ENCODE measurements at regions not wholly inside any gene's neighbourhood (a gene's known extent, or its start where the extent isn't known, plus 50 kb on each side); places are given as distances from the start of the nearest gene placed in this dataset.
"Not testable (repeated sequence)": the region's sequence is repeated elsewhere in the genome, so short reads cannot be mapped to it uniquely, and the experiment has no call there.

DNA sequence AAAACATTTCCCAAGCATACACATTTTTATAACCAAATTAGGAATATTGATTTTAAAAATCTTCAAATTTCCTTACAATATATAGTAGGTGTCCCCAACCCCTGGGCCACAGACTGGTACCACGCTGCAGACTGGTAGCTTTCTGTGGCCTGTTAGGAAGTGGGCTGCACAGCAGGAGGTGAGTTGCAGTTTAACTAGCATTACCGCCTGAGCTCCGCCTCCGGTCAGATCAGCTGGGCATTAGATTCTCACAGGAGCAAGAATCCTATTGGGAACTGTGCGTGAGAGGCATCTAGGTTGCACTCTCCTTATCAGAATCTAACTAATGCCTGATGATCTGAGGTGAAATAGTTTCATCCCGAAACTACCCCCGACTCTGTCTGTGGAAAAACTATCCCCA, 62.1 kb downstream of the ZWINT start:
- DNase-seq (ENCODE audit: low spot score), result no peak

DNA sequence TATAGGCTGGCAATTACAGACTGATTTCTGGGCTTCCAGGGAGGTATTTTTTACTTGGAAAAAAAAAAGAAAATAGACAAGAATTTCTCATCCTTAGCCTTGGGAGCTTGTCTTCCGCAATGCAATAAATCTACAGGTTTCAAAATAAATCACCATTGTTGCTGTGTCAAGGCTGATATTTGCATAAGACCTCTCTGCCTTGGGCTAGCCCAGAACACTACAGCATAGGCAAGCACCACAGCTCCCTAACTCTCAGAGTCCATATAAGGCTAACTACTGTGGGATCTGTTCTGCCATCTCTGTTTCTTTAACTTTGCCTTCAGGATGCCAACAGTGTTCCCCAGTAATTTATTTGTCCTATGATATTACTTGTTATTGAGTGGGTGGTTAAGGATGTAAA, 64.4 kb downstream of the ZWINT start:
- no peak for DNase-seq (ENCODE audit: low spot score)

DNA sequence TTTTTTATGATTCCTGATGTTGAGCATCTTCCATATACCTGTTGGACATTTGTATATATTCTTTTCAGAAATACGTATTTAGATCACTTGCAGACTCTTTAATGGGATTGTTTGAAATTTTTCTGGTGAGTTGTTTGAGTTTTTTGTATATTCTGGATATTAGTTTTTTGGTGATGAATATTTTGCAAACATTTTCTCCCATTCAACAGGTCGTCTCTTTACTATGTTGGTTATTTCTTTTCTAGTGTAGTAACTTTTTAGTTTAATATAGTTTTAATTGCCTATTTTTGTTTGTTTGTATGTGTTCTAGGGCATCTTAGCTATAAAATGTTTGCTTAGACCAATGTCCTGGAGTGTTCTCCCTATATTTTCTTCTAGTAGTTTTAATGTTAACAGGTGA, 72.7 kb downstream of the ZWINT start:
- DNase-seq (ENCODE audit: low spot score), result no peak

DNA sequence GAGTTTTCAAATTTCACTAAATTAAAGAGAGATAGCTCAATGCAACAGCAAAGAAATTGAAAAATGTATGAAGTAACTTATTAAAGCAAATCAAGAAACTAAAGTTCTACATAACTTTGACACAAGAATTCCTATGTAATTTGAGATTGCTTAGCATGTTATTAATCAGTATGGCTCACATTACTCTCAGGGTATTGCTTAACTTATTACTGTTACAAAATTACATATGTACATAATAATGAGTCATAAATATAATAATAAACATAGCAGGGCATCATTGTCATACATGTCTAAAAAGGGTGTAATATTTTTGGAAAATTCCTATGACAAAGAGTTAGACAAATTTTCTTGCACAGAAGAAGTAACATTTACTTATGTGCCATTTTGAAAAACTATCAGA, 75.0 kb downstream of the ZWINT start:
- no peak for DNase-seq (ENCODE audit: low spot score)

DNA sequence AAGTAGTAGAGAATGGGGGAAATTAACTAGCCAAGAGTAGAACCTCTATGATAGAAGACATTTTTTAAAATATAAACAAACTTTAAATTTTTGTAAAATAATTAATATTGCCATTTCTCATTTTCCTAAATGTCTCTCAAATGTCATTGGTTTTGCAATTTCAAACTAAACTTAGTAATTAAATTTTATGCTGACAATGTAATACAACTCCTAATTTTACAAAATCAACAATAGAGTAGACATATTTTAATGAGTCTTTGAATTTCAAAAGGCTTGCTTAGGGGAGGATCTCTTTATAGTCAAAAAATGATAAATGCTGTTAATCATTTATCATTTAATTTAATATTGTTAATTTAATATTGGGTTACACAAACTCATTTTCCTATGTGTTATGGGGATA, 81.8 kb downstream of the ZWINT start:
- no peak for DNase-seq (ENCODE audit: low spot score)

DNA sequence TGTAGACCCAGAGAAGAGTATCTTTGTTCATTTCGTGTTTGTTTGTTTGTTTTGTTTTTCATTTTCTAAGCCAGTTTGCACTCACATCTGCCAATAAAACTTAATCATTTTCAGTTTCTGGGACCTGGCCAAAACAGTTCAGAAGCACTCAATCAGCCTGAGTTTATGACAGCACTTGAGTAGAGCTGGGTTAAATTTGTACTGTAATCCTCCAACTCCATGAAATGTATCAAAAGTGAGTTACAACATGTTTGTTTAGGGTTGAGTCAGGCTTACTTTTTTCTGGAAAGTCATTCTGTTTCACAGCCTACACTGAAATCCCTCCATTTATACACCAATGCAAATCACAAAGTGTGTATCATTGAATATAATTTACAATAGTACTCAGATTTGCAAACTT, 91.9 kb downstream of the ZWINT start:
- DNase-seq (ENCODE audit: low spot score), result no peak

DNA sequence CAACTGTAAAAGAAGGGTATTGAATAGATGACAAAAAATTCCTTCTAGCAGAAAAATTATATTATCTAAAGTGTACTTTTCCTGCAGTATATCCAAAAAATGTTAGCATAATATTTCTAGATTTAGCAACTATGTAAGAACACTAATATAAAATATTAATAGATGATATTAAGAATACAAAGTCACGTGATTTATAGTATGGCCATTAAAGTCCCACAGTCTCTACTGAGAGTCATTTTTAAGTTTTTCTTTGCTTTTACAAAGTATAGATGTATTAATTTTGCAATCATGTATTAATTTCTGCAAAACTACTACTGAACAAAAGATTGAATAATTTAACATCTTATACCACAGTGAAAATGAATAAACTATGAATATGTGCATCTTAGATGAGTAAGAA, 94.9 kb downstream of the ZWINT start:
- DNase-seq (ENCODE audit: low spot score), result no peak

DNA sequence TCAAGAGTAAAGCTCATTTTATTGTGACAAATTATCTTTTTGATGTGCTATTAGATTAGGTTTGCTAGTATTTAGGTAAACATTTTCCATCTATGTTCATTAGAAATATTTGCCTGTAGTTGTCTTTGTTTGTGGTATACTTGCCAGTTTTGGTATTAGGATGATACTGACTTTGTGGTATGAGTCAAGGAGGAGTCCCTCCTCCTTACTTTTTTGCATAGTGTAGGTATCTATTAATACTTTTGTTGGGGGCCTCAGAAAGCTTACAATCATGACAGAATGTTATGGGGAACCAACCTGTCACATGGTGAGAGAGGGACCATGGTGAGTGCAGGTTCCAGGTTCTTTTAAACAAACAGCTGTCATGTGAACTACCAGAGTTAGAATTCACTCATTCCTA, 102.1 kb downstream of the ZWINT start:
- no peak for DNase-seq (ENCODE audit: low spot score)

DNA sequence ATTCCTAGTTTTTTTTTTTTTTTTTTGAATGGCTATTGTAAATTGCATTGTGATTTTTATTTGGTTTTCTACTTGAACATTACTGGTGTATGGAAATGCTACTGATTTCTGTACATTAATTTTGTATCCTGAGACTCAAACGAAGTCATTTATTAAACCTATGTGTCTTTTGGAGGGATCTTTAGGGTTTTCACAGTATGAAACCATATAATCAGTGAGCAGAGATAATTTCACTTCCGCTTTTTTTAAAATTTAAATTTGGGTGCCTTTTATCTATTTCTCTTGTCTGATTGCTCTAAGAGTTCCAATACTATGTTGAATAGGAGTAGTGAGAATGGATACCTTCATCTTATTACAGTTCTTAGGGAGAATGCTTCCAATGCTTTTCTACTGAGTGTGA, 102.7 kb downstream of the ZWINT start:
- DNase-seq (ENCODE audit: low spot score), result no peak

DNA sequence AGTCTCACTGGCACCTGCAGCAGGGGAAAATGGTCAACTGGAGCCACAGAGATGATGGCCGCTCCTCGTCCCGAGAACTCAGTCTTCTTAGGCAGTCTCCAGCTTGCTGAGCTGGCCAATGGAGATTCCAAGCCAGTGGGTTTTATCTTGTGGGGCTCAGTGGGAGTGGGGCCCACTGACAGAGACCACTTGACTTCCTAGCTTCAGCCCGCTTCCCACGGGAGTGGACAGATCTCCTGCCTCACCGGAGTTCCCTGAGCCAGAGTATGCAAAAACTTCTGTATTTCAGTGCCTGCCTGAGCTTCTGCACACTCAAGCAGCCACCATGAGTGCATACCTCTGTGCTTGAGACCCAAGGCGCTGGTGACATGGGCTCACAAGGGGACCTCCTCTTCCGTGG, 105.8 kb downstream of the ZWINT start:
- DNase-seq (ENCODE audit: low spot score), result no peak

DNA sequence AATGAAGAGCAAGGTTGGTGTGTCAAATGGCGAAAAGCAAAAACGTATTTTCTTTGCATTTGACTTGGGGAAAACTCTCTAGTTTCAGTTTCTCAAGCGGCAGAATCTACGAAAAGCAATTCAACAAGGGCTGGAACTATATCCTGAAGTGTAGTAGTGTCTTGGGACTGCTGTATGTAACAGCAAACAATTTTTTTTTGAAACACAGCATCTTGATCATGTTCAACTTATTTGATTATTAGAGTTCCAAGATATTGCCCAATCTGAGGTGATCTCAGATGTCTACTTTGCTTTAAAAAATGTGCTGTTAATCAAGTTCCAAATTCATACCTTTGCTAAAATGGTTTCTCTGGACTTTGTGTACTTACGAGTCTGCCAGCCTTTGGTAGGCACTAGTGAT, 120.6 kb downstream of the ZWINT start:
- DNase-seq (ENCODE audit: low spot score), result no peak

DNA sequence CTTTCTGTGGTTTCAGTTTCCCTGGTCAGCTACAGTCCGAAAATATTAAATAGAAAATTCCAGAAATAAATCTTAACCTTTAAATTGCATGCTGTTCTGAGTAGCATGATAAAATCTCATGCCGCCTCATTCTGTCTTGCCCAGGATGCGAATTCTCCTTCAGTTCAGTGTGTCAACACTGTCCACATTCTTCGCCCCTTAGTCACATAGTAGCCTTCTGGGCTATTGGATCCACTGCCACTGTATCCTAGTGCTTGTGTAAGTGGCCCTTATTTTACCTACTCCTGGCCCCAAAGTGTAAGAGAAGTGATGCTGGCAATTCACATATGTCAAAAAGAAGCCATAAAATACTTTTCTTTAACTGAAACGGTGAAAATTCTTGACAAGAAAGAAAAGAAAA, 129.6 kb downstream of the ZWINT start:
- no peak for DNase-seq (ENCODE audit: low spot score)

DNA sequence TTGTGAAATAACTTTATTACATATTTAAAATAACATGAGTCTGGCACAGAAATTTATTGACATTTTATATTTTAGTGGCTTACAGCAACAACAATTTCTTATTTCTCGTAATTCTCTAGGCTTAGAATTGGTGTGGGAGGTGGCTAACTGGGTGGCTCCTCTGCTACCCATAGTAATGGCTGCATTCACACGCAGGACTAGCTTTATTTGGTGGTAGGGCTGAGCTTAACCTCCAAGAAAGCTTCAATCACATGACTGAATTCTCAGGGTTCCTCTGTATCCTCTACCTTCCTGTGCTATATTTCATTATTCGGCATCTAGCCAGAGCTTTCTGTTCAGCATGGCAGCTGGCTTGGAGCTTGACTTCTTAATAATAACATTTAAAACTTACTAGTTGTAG, 138.8 kb downstream of the ZWINT start:
- DNase-seq (ENCODE audit: low spot score), result no peak

DNA sequence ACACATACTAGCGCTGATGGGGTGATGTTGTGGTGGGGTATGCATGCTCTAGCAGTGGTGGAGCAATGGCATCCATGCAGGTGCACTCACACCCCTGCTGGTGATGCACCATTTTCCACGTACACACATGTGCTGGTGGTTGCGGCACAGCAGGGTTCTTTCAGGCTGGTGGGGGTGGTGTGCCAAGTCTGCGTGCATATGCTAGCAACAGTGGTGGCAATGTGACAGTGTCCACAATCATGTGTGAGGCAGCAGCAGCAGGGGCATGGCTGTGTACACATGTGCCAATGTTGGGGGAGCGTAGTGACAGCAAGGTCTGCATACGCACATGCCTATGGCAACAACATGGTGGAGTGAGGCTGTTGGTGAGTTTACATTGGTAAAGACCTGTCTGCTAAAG, 148.1 kb downstream of the ZWINT start:
- no peak for DNase-seq (ENCODE audit: low spot score)

DNA sequence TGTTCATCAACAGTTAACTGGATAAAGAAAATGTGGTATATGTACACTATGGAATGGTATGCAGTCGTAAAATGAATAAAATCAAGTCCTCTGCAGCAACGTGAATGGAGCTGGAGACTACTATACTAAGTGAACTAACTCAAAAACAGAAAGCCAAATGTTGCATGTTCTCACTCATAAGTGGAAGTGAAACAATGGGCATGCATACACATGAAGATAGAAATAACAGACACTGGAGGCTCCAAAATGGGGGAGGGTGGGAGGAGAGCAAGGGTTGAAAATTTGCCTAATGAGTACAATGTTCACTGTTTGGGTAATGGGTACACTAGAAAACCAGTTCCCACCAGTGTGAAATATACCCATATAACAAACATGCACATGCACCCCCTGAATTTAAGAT, 179.5 kb downstream of the ZWINT start:
- no peak for DNase-seq (ENCODE audit: low spot score)

DNA sequence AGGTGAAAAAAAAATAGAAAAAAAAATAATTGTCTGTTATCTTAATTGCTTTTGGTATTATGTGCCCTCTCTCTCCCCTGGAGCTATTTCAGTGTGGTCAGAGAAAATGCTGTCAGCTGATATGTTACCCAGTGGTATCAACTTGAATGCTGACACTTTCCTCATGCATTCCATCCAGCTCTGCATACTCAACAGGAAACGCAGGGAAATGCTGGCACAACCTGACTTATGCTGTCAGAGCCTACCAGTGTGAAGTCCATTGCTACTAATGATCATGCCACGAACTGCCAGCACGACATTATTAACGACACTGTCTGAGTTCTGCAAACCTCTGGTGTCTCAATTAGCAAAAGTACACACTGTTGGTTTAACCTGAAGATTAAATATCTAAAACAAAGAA, 182.8 kb downstream of the ZWINT start:
- no peak for DNase-seq (ENCODE audit: low spot score)

DNA sequence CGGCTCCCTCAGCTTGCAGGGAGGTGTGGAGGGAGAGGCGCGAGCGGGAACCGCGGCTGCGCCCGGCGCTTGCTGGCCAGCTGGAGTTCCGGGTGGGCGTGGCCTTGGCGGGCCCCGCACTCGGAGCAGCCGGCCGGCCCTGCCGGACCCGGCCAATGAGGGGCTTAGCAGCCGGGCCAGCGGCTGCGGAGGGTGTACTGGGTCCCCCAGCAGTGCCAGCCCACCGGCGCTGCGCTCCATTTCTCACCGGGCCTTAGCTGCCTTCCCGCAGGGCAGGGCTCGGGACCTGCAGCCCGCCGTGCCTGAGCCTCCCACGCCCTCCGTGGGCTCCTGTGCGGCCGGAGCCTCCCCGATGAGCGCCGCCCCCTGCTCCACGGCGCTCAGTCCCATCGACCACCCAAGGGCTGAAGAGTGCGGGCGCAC, 206.0 kb downstream of the ZWINT start:
- DNase-seq (ENCODE audit: low spot score), result not testable (repeated sequence)

DNA sequence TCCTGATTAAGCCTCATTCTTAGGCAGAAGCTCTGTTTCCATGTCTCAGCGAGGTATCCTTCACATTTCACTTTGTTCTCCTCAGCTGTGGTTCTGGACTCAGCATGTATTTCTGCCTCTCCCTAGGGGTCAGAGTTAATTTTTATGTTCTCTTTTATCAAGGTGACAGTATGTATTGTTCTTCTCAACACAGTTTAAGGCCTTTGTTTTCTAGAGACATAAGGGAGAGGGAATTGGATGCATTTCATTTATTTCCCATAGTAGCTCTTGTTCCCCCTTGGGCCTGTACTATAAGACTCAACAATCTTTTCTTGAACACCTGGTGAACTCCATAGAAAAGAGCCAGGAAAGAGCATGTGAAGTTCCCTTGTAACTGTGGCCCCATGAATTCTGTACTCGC, 214.3 kb downstream of the ZWINT start:
- DNase-seq (ENCODE audit: low spot score), result no peak

DNA sequence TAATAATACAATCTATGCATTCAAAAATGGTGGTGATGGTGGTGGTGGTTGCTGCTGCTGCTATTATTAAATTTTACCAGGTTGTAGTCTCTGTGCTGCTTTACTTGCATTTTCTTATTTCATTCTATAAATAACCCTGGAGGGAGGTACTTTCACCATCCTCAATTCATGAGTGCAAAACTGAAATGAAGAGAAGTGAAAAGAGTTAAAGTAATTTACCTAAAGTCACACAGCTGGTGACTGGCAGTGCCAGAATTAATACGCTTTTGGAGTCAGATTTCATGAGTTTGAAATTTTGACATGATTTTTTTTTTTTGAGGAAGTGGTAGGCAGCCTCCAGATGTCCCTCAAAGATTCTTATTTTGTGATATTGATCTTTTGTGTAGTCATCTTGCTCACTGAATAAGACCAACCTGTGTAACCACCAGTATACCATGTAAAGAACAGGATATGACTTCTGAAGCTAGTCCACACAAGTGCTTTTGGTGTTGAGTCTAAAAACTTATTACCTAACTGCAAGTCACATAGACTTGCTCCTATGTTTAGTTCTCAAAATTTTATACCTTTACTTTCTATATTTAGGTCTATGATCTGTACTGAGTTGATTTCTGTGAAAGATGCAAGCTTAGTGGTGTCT, 218.8 kb downstream of the ZWINT start:
- no peak for DNase-seq (ENCODE audit: low spot score)

DNA sequence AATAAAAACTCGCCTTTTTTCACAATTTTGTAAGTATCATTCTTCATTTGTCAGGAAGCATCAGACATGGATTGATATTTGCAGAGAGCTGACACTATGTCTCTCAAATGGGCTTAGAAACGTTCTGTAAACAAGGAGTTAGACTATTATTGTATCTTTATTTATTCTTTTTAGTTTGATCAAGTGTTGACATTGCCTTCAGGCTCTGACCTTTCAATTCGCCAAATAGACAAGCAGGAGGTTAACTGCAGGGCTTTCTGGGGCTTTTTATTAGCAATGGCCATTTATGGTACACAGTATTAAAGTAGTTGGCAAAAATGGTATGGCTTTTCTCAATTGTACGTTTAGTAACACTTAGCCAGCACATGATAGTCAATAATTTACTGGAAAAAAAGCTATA, 221.7 kb downstream of the ZWINT start:
- no peak for DNase-seq (ENCODE audit: low spot score)

DNA sequence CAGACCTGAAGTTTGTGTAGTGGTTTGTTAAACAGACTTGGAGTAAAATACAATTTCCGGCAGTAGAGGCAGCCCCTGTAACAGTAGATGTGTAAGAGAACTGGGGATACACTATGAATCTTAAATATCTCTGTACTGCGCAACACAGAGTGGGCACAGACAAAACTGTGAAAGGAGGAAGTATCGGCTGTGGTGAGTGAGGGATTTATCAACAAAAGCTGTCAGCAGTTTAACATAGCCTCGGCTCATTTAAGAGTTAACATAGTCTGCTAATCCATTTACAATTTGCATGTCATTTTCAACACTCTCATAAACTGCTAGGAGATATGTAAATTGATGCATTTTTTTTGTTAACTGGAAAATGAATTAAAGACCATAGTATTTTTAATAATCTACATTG, 225.2 kb downstream of the ZWINT start:
- no peak for DNase-seq (ENCODE audit: low spot score)

DNA sequence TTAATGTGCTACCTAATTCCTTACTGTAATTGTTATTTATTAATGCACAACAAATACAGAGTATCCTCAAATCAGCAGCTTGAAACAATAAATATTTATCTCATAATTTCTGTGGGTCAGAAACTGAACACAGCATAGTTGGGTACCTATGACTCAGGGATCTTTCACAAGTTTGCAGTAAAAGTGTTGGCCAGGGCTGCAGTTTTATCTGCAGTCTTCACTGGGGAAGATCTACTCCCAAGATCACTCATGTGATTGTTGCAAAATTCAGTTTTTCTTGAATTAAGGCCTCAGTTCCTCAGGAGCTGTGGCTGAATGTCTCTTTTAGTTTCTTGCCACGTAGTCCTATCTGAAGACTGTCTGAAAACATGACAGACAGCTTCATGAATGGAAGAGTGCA, 237.8 kb downstream of the ZWINT start:
- DNase-seq (ENCODE audit: low spot score), result no peak

DNA sequence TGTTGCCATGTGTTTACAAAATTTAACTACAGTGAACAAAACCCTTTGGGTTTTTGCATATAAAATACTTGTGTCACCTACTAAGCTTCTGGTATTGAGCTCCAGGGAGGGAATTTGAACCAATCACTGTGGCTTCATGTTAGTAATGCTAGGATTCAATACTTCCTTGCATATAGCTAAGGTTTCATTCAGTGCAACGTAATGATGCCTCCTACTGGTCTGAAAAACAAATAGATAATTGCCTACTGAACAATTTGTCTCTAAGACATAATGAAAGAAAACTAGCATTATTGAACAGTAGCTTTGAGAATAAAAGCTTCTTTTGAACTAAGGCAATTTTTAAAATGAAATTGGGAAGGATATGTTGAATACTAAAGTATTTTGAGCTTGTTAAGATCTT, 244.4 kb downstream of the ZWINT start:
- DNase-seq (ENCODE audit: low spot score), result no peak

DNA sequence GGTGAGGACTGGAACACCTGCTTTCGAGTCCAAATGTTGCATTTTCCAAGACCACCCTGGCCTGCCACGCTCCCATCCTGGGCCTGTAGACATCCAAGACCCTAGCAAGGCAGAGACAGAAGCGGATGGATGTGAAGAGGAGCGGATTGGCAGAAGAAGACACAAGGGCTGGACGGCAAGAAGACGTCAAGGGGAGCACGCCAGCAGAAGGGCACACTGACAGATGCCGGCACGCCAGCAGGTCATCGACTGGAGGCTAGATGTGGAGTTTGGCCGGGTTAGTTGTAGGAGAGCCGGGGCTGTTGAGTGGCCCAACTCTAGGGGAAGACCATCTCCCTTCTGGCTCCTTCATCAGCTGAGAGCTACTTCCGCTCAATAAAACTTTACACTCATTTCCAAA, 251.6 kb downstream of the ZWINT start:
- no peak for DNase-seq (ENCODE audit: low spot score)

DNA sequence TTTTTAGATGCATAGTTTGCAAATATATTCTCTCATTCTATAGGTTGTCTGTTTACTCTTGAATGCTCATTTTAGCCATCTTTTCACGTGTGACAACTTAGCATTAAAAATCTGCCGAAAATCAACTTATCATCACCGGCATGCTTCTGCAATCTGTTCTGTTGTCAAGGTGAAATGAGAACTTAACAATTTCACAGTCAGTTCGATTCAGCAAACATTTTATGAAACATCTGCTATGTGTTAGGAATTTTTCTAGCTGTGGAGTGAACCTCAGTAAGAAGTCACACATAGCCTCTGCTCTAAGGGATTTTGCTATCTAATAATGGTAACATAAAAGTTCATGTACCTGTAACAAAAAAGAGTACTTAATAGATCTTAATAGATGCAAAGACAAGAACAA, 256.1 kb downstream of the ZWINT start:
- DNase-seq (ENCODE audit: low spot score), result no peak

Measured in cerebellar cortex (tissue), 1 donor.